Stimulated activated naive CD4-positive, alpha-beta T cell (primary cell): ENCODE measurements at regions not wholly inside any gene's neighbourhood (a gene's known extent, or its start where the extent isn't known, plus 50 kb on each side); places are given as distances from the start of the nearest gene placed in this dataset.

Experiments
- DNase-seq, 6 experiments: peaks; one replicate each; lab custom pipeline; 2025; lab: John Stamatoyannopoulos, UW

DNA sequence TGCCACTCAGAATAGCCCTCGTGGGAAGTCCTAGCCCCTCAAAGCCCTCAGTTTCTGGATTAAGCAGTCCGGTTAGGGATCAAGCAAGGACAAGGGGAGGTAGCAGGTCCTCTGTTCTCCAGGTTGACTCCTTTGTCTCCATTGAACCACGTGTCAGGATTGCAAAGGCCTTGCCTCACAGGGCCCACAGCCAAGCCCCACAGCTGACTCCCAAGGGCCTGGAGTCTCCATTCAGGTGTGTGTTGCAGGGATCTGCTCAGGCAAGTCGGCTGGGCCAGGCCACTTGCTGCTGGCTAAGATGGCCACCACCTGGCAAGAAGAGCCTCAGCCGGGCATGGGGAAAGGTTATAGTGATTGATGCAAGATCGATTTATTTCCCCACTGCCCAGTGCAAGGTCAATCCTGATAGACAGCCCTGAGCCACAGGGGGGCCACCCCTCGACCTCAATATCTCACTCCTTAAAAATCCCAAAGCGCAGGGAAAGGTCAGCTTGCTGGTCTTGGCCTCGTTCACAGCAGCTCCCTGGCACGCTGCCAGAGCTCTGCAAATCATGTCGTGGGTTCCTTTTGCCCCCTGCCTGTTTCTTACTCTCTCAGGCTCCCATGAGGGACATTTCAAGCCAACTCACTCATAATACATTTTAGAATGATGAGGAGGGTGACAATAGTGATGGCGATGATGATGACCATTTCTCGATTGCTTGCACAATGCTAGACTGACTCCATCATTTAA, 75.9 kb downstream of the EDN3 start:
- no peak for DNase-seq

DNA sequence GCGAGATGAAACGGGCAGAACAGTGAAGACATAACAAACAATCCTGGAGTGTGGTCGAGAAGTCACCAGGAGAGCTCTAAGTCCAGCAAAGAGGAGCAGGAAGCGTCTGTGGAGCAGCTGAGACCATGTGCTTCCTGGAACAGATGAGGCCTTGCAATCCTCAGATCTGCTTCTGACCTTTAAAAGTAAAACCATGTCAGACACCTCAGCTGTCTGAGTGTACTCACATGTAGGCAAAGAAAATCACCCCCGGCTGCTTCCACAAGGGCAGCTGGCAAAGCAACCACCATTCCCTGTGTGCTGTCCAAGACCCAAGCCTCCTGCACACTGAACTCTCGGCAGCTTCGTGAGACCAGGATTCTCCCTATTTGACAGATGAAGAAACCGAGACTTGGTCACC, 76.6 kb downstream of the EDN3 start:
- no peak for DNase-seq

DNA sequence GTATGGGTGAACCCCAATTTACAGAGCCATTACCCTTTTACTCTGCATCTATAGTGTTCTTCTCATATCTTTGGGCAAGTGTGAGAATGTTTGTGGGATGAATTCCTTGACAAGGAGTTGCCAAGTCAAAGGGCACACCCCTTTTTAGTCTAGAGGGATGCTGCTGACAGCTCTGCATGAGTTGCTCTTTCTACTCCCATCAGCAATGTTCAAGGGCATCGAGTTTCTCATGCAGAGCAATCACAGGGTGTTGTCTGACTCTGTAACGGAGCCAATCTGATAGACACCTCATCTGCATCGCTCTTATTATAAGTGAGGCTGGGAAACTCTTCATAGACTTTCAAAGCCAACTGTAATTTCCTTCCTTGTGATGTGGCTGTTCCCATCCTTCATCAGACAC, 77.4 kb downstream of the EDN3 start:
- DNase-seq: no peak

DNA sequence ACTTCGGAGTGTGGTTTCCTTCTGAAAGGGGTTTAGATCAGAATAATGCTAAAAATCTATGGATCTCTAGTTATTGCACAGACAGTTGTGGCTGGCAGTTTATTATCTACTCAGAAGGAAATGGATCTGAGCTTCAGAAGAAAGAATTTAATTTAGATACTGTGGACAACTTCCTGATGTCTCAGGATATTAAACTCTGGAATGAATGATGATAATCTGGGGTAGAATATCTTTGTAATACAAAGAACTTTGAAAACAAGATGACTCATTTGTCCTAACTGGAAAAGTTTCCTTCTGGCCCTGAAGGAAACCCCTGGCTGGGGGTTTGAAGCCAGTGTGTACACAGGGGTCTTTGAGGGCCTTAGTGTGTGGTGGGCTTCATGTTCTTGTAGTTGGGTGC, 78.0 kb downstream of the EDN3 start:
- no peak for DNase-seq

DNA sequence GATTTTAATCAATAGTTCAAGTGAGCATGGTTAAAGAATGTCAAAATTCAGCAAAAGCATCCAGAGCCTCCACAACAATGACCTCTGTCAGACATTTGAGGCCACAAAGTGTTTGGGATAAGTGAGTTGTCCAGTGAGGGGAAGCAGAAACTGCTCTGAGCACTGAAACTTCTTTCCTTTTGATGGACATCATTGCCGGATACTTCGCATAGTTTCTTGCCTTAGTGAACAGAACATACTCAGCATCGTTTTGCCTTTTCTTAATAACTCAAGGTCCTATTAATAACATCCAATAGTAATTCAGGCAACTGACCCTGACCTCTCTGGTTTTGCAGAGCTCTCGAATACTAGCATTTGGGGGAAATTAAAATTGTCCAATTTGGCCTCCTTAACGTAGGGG, 78.6 kb downstream of the EDN3 start:
- DNase-seq: no peak

DNA sequence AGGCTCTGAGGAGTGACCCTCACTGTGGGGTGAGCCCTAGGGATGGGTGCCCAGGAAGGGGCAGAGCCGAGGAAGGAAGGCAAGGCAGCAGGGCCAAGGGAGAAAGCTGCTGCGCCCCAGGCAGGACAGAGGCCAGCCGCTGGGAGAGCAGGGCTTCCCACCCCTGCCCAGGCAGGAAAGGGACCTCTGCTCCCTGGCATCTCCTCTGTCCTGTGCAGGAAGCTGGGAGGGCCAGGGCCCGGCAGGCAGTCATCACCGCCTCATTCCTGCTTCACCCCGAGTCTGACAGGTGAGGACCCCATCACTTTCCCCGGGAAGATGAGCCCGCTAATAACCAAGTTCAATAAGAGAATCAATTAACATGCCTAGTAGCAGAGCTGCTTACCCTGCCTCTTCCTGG, 81.3 kb downstream of the EDN3 start:
- DNase-seq: no peak

DNA sequence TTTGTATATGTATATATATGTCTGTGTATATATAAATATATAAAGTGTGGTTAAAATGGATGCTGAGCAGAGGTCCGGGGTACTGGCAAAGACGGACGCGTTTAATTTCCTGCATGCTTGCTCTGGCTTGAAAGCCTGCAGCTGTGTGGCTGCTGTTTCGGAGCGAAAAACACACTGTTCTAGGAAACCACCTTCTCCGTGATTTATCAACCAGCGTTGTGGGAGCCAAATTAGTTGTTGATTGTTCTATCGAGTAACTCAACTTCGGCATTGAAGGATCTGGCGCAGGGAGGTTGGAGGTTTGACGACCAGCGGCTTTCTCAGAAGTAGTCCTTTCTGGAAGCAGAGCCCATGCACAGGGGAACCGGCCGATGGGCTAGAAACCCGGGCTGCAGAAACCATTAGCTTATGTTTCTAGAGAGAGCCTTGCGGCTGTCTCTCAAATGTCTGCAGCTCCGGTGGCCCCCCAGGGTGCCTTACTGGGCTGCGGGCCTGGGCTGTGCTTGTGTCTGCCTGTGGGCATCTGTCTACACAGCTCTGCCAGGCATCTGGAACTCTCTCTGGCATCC, 81.8 kb downstream of the EDN3 start:
- no peak for DNase-seq

DNA sequence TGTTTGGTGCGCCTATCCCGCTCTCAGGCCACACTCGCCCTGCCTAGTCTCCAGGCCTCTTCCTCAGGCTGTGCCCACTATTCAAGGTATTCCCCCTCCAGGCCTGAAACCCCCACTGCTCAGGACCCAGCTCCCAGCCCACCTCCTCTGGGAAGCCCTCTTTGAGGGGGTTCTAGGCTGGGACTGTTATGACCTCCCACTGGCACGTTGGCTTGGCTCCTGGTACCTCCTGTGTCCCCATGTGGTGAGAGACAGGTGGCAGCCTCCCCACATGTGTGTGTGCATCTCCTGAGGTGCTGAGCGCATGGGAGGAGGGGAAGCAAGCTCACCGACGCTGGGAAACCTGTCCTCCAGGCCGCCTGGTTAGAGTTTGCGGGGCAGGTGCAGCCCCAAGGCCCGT, 82.5 kb downstream of the EDN3 start:
- DNase-seq: no peak

DNA sequence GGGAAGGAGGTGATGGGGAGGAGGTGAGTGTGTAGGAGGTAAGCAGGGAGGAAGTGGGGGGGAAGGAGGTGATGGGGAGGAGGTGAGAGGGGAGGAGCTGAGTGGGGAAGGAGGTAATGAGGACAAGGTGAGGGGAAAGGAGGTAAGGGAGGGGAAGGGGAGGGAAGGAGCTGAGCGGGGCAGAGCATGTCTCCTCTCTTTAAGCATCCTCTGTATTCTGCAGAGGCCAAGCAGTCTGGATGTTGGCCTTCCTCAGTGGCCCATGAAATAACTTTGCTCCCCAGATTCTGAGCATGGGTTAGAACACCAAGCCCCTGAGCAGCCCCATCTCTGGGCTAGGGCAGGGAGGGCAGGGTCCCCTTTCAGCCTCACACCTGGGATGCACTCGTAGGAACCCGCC, 84.6 kb downstream of the EDN3 start:
- DNase-seq: peak in 4 of 6 experiments; percentile 20 to 37 (median 29)

DNA sequence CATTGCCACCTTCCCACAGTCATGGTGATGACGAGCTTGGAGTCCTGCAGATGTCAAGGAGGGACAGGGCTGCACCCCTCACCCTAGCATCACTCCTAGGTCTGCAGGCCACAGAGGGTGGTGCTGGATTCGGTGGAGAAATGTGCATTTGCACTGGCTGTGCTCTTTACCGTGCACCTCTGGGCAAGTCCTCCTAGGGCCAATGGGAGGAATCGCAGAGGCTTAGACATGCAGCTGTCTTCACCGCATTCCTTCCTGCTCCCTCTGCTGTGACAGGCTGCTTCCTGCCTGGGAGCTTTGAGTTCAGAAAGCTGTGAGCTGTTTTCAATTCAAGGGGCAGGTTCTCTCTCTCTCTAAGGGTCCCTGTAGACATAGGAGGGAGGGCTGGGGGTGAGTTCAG, 85.1 kb downstream of the EDN3 start:
- peak in 2 of 6 experiments; percentile 26 to 35 for DNase-seq

DNA sequence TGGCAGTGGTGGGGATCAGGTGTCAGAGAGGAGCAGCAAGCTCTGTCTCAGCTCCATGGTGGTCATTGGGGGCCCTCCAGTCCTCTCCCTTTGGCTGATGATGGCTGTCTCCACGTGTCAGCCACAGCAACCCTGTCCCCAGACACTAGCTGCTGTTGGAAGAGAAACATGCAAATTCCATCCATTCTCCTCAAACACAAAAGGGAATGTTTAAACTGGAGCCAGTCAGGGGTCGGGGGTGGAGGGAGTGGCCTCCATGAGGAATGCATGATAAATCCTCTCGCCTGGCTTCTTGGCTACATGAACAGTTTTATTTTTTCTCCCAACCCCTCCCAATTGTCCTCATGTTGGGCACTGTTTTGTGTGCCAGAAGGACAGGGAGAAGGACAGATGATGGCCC, 86.4 kb downstream of the EDN3 start:
- no peak for DNase-seq

DNA sequence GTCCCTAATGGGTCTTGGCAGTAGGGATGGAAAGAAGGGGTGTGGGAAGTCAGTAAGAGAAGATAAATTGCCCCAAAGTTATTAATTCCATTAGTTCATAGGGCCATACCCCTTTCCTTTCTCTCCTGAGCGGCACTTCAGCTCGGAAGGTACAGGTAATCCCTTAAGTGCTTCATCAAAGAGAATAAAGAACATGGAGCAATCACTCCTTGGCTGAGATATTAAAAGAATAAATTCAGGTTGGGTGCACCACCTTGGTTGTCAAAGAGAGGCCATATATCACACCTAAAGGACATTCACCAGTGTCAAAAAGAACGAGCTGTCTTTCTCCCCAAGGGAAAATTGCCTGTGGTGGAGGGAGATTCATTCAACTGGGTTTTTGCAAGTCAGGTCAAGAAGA, 87.5 kb downstream of the EDN3 start:
- DNase-seq: no peak

DNA sequence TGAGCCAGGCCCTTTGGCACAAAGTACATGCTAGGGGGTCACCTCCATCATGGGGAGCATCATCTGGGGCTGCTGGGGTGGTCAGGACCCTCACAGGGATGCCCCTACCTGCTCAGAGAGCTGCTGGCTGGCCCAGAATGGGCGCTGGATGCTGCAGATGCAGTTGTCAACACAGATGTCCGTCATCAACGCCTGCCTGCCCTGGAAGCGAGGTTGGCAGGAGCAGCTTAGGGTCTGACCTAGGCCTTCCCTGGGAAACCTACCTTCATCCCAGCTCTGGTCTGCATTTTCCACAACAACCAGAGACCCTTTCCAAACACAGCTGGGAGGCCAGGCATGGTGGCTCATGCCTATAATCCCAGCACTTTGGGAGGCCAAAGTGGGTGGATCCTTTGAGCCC, 88.0 kb downstream of the EDN3 start:
- DNase-seq: no peak

DNA sequence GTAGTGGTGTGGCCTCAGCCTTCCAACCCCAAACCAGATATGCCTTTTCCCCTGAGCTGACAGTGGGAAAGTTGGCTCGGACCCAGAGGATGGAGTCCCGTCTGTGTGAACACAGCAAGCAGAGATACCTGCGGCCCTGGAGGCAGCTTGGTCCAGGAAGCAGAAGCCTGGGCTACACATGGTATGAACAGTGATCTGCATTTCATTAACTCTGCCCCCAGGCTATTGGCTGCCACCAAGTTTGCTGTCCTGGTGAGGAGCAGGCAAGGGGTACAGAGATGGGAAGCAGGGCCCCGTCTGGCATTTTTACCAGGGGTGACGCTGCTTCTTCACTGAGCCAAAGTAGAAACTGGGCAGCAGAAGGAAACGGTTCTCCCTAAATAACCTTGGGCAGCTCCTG, 90.0 kb downstream of the EDN3 start:
- DNase-seq: no peak

DNA sequence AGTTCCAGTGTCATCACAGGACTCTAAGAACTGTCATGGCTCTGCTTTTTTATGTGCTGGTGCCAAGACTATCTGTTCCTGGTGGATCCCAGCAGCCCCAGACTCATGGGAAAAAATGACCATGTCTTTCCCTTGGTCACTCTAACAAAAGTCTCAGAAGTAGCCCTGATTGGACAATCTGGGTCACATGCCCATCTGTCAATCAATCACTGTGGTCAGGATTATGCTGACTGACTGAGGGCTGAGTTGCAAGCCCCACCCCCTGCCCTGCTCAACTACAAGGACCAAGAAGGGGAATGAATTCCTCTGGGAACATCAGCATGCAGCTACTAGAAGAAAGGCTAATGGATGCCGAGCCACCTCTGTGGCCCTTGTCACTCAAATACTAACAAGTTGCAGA, 91.6 kb downstream of the EDN3 start:
- no peak for DNase-seq

DNA sequence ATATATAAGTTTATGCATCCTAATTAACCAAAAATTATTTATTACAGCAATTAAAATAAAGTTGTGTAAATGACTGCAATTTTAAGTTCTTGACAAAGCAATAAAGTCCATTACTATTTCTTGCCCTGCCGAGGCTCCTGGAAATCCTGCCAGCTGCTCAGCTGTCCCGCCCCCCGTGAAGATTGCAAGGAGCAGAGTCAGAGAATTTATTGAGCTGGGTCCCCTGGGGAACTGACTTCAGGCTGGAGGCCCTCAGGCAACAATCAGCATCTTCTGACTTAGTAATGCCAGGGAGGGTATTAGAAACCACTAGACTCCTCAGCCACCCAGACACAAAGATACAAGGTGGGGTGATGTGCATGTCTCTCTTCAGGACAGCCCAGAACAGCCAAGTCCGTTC, 92.3 kb downstream of the EDN3 start:
- no peak for DNase-seq

DNA sequence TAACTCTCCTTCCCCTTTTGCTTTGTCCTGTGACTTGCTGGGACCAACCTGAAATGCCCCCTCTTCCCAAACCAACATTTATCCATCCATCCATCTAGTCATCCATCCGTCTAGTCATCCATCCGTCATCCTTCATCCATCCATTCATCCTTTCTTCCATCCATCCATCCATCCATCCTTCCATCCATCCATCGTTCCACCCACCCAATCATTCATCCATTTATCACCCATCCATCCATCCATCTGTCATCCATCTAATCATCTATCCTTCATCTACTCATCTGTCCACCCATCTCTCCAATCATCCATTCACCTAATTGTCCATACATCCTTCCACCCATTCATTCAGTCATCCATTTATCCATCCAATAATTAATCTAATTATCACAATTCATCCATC, 92.7 kb downstream of the EDN3 start:
- DNase-seq: no peak

DNA sequence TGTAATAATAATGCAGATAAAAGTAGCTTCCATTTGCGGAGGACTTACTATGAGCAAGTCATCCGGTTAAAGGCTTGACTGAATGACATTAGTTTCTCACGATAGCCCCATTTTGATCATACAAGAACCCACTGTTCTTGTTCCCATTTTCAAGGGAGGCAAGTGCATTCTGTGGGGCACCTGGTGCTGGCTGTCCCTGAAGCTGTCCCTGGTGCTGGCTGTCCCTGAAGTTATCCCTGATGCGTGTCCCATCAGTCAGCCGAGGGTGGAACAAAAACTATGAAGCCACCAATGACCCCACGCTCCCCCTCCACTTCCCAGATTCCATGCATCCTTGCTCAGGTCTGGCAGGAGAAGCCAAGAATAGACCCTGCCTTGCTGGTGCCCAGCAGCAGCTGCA, 95.3 kb downstream of the EDN3 start:
- no peak for DNase-seq

DNA sequence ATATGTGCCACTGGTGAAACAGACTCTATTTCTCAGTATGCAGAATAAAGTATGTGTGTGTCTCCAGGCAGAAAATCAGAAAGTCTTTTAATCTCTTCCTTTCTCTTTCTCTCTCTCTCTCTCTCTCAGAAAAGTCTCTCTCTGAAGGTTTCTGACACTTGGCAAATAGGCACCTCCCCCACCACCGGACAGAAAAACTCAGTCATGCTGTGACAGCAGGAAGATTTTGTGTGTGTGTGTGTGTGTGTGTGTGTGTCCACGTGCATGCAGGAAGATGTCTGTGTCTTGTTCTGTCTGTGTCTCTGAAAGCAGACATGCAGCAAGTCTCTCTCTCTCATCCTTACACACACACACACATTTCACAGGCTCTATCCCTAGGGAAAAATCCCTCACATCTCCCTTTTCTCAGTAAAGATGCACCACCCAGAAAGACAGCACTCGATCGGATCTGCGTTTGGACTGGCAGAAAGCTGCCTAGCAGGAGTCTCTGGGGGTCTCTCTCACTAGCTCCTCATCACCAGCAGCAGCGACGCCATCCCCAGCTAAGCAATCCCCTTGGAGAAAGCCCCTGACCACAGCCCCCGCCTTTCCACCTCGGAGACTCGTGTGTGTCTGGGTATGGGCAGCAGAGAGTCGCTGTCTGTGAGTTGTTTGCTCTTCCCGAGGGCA, 98.3 kb downstream of the EDN3 start:
- no peak for DNase-seq

DNA sequence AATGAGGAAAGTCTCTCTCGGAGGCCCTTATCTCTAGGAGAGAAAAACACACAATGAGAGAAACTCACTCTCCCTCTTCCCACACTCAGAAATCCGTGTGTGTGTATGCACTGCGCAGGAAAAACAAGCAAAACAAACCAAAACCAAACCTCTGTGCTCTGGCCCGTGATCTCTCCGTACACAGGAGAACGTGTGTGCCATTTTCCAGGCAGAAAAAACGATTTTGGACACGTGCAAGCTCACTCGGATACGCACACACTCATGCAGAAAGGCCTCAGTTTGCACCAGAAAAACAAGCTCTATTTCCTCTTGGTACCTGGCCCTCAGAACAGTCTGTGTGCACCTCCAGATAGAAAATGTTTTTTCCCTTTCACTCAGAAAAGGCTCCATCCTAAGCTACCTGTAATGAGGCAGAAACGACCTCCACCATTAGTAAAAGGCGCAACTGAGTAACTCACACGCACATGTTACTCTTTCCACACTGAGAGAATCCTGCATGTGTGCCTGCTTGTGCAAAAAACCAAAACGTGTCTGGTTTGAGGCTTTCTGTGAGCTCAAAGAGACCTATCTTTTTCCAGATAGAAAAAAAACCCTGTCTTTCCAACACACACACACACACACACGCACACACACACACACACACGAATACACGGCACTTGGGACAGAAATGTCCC, 99.2 kb downstream of the EDN3 start:
- no peak for DNase-seq

DNA sequence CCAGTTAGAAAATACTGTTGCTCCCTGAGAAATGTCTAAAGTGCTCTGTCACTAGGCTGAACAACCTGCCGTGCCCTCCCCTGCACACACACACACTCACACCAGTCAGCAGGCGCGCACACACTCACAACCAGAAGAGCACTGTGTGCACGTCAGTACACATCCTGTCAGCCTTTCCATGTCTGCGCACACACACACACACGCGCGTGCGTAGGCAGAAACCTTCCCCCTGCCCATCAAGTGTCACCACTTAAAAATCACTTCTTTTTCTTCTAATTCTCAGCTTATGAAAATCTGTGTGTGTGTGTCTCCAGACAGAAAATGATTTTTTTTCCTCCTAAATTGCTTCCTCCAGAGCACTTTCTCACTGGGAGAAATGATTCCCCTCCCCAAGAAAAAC, 100.3 kb downstream of the EDN3 start:
- peak in 3 of 6 experiments; percentile 5 to 50 (median 34) for DNase-seq

DNA sequence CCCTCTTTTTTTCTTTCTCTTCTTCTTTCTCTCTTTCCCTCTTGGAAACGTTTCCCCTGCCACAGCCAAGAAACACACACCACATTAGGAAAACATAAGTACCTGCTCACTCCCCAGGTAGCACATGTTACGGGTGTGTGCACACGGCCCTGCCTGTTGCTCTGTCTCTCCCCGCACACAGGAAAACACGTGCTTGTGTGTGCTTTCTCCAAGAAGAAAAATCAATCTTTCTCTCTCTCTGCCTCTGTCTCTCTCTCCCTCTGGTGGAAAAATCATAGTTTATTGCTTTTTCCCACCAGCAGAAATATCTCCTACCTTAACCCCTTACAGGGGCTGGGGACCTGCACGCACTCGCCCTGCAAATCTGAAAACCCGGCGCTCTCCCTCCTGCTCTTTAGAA, 102.3 kb downstream of the EDN3 start:
- peak in 3 of 6 experiments; percentile 17 to 39 (median 21) for DNase-seq
